ENCODE measurements at regions not wholly inside any gene's neighbourhood (a gene's known extent, or its start where the extent isn't known, plus 50 kb on each side); places are given as distances from the start of the nearest gene placed in this dataset.

- DNase-seq = no peak
Observed at GRCh38 chr5:173808079-173808808, 79.9 kb upstream of the CPEB4 start.

GRCh38 chr5:173809014-173809413, 79.1 kb upstream of the CPEB4 start:
- no peak for DNase-seq

GRCh38 chr5:173812811-173813550, 75.2 kb upstream of the CPEB4 start:
- no peak for DNase-seq

GRCh38 chr5:173814053-173814452, 74.1 kb upstream of the CPEB4 start:
- DNase-seq = no peak

- no peak for DNase-seq
Observed at GRCh38 chr5:173815571-173815970, 72.6 kb upstream of the CPEB4 start.

GRCh38 chr5:173816728-173817127, 71.4 kb upstream of the CPEB4 start:
- no peak for DNase-seq

GRCh38 chr5:173817561-173817960, 70.6 kb upstream of the CPEB4 start:
- no peak for DNase-seq

- DNase-seq = no peak
Observed at GRCh38 chr5:173819521-173819920, 68.6 kb upstream of the CPEB4 start.

GRCh38 chr5:173823274-173823644, 64.9 kb upstream of the CPEB4 start:
- DNase-seq = no peak

GRCh38 chr5:173823721-173824567, 64.2 kb upstream of the CPEB4 start:
- no peak for DNase-seq

GRCh38 chr5:173825215-173825865, 62.8 kb upstream of the CPEB4 start:
- DNase-seq = no peak

- no peak for DNase-seq
Observed at GRCh38 chr5:173826086-173826427, 62.1 kb upstream of the CPEB4 start.

GRCh38 chr5:173826428-173827350, 61.5 kb upstream of the CPEB4 start:
- DNase-seq = no peak

GRCh38 chr5:173828952-173829351, 59.2 kb upstream of the CPEB4 start:
- DNase-seq = no peak

GRCh38 chr5:173829826-173830225, 58.3 kb upstream of the CPEB4 start:
- DNase-seq = no peak

GRCh38 chr5:173830421-173830820, 57.7 kb upstream of the CPEB4 start:
- no peak for DNase-seq

- DNase-seq = no peak
Observed at GRCh38 chr5:173831196-173831914, 56.8 kb upstream of the CPEB4 start.

GRCh38 chr5:173832386-173832785, 55.8 kb upstream of the CPEB4 start:
- DNase-seq = no peak

GRCh38 chr5:173833196-173833985, 54.8 kb upstream of the CPEB4 start:
- DNase-seq = no peak

- DNase-seq = no peak
Observed at GRCh38 chr5:173834071-173834771, 53.9 kb upstream of the CPEB4 start.

Measured in stimulated activated CD4-positive, alpha-beta T cell treated with anti-CD3 and anti-CD28 coated beads, Interleukin-4, amount 100 ng/mL, for 24 hours (primary cell).